ENCODE measurements at regions not wholly inside any gene's neighbourhood (a gene's known extent, or its start where the extent isn't known, plus 50 kb on each side); places are given as distances from the start of the nearest gene placed in this dataset.

DNA sequence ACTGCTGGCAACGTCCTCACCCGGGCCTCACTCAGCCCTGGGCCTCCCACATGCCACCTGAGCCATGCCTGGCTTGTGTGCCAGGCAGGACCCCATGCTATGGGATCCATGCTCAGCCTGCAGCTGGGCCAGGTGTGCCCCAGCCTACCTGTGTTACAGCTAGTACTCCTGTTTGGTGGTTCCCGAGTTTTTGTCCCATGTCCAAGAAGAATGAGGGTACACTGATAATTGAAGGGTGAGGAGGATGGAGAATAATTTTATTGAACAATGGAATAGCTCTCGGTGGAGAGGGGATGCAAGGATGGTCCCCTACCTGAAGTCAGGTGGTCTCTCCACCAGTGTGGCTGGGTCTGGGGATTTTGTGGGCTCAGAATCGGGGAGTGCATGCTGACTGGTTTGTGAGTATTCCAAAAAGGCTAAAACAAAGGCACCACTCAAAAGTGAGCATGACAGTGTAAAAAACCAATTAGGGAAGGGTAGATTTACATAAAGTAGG, 137.9 kb downstream of the TNFSF18 start:
- no peaks in the 10 kb centered on the region for H3K36me3 ChIP-seq
- DNase-seq: no peak
- H3K27ac ChIP-seq: no peak overlapping the region
- H3K4me3 ChIP-seq (ENCODE audit: low read depth, low read length): no peak overlapping the region
- TF ChIP-seq, protein P1, sequence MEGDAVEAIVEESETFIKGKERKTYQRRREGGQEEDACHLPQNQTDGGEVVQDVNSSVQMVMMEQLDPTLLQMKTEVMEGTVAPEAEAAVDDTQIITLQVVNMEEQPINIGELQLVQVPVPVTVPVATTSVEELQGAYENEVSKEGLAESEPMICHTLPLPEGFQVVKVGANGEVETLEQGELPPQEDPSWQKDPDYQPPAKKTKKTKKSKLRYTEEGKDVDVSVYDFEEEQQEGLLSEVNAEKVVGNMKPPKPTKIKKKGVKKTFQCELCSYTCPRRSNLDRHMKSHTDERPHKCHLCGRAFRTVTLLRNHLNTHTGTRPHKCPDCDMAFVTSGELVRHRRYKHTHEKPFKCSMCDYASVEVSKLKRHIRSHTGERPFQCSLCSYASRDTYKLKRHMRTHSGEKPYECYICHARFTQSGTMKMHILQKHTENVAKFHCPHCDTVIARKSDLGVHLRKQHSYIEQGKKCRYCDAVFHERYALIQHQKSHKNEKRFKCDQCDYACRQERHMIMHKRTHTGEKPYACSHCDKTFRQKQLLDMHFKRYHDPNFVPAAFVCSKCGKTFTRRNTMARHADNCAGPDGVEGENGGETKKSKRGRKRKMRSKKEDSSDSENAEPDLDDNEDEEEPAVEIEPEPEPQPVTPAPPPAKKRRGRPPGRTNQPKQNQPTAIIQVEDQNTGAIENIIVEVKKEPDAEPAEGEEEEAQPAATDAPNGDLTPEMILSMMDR (IDR thresholded peaks at IDR 0.05; ENCODE audit: low read depth, low read length): no peak
- H3K27me3 ChIP-seq (ENCODE audit: insufficient read depth, low read depth, severe bottlenecking): peaks cover 31% of the 10 kb centered on the region
- H3K9me3 ChIP-seq (ENCODE audit: severe bottlenecking): peaks cover 7% of the 10 kb centered on the region

DNA sequence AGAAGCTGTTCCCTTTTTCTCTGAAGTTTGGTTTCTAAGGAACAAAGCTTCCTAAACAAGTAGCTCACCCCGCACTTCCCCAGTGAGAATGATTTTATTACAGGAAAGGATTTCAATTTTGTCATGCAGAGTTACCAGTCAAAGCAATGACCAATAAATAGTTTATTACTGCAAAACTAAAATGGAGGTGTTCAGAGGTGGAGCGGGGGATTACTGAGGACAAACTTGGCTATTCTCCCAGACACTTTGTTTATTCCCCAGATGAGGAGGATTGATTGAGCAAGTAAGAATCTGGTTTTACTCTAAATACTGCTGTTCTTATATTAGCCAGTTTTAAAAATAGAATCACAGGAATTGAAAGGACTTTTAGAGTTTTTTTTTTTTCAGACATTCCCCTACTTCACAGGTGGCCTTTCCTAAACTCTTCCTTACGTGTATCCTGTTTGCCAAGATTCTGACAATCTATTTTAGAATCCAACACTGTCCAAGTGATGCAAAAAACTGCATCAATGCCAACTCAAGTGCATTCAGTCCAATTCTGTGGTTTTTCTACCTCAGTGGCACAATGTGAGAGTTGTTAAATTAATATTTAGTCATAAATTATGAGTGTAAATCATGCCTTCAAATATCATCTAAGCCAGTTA, 136.1 kb downstream of the TNFSF18 start:
- DNase-seq: no peak

DNA sequence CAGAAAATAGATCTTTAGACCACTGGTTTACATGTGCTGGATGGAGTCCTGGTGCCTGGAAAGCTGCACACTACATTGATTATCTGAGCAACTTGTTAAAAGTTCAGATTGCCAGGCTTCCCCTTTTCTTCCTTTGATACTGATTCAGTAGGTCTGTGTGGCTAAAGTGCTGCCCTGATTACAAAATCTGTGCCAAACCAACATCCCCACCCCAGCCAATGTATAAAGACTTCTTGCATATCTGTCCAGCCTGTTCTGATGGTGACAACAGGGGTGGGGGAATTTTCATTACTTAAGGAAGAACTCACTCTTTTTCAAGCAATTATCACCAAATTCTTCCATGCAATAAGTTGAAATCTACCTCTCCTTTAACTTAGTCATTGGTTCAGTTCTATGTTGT, 135.5 kb downstream of the TNFSF18 start:
- Histone ChIP-seq H3K36me3 (no peaks in the 10 kb centered on the region), H3K9me3 (ENCODE audit: severe bottlenecking) (peaks cover 3% of the 10 kb centered on the region), H3K27me3 (ENCODE audit: insufficient read depth, low read depth, severe bottlenecking) (peaks cover 37% of the 10 kb centered on the region), H3K4me3 (ENCODE audit: low read depth, low read length) (no peak overlapping the region), H3K27ac (no peak overlapping the region)
- TF ChIP-seq, protein P1 (IDR thresholded peaks at IDR 0.05; ENCODE audit: low read depth, low read length): no peak
- no peak for DNase-seq

More for the DNA sequence above, 136.1 kb downstream of the TNFSF18 start:
- no peak overlapping the region for H3K4me3 ChIP-seq (ENCODE audit: low read depth, low read length)
- no peaks in the 10 kb centered on the region for H3K36me3 ChIP-seq
- H3K27ac ChIP-seq: no peak overlapping the region
- peaks cover 3% of the 10 kb centered on the region for H3K9me3 ChIP-seq (ENCODE audit: severe bottlenecking)
- peaks cover 36% of the 10 kb centered on the region for H3K27me3 ChIP-seq (ENCODE audit: insufficient read depth, low read depth, severe bottlenecking)
- TF ChIP-seq, protein P1 (IDR thresholded peaks at IDR 0.05; ENCODE audit: low read depth, low read length): no peak

DNA sequence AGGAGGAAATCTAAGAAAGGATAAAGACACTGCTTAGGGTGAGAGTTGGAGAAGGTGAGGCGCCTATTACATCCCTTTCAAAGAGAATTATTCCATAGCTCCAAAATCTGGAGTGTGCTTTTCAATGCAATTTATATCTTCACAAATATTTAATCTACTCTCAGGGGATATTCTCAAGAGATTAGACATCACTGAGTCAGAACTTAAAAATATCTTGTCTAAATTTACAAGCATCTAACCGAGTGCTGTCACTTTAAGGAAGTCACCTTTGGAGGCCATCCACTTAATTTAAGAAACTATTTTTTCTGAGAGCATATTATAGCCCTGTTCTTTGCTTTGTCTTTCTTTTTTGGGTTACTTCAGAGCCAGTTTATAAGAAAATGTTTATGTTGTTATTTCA, 134.6 kb downstream of the TNFSF18 start:
- Histone ChIP-seq H3K36me3 (no peaks in the 10 kb centered on the region), H3K9me3 (ENCODE audit: severe bottlenecking) (peaks cover 3% of the 10 kb centered on the region), H3K27me3 (ENCODE audit: insufficient read depth, low read depth, severe bottlenecking) (peaks cover 35% of the 10 kb centered on the region), H3K4me3 (ENCODE audit: low read depth, low read length) (no peak overlapping the region), H3K27ac (no peak overlapping the region)
- DNase-seq: no peak
- TF ChIP-seq, protein P1 (IDR thresholded peaks at IDR 0.05; ENCODE audit: low read depth, low read length): no peak

DNA sequence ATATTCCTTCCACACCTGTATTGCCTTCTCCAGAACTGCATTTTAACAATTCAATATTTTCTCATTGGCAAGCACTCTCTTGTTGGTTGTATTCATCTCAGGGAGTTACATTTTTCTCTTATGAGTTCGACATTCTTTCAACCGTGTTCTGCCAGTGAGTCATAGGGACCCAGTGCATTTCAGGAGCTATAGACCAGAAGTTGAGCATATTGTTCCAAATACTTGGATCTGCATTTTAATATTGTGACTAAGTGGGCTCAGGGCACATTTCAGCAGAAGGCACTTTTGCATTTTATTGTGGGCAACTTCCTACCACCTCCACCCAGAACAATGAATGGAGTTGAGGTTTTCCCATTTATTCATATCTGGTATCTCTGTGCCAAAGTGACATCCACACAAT, 132.8 kb downstream of the TNFSF18 start:
- TF ChIP-seq, protein P1 (IDR thresholded peaks at IDR 0.05; ENCODE audit: low read depth, low read length): no peak
- H3K27ac ChIP-seq: no peak overlapping the region
- DNase-seq: no peak
- no peak overlapping the region for H3K4me3 ChIP-seq (ENCODE audit: low read depth, low read length)
- peaks cover under 1% of the 10 kb centered on the region for H3K9me3 ChIP-seq (ENCODE audit: severe bottlenecking)
- no peaks in the 10 kb centered on the region for H3K36me3 ChIP-seq
- H3K27me3 ChIP-seq (ENCODE audit: insufficient read depth, low read depth, severe bottlenecking): peaks cover 32% of the 10 kb centered on the region

DNA sequence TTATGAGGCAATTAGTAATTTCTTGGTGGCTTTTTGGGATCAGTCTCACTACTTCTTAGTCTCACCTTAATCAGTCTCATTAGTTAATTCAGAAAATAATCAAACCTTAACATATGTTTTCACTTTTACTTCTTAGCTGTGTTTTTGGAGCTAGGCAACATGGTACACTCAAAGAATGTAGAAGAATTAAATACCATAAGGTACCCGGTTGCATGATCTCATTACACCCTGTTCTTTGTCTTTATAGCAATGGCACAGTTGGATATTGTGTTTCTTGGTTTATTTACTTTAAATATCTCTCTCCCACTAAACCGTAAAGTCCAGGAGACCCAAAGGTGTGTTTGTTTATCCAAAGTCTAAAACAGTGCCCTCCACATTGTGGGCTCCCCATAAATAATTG, 132.3 kb downstream of the TNFSF18 start:
- Histone ChIP-seq H3K36me3 (no peaks in the 10 kb centered on the region), H3K4me3 (ENCODE audit: low read depth, low read length) (no peak overlapping the region), H3K27me3 (ENCODE audit: insufficient read depth, low read depth, severe bottlenecking) (peaks cover 32% of the 10 kb centered on the region), H3K27ac (no peak overlapping the region), H3K9me3 (ENCODE audit: severe bottlenecking) (no peaks in the 10 kb centered on the region)
- TF ChIP-seq, protein P1 (IDR thresholded peaks at IDR 0.05; ENCODE audit: low read depth, low read length): no peak
- no peak for DNase-seq

All from WERI-Rb-1 (cell line).